Skeletal muscle satellite cell (primary cell): ENCODE measurements at regions not wholly inside any gene's neighbourhood (a gene's known extent, or its start where the extent isn't known, plus 50 kb on each side); places are given as distances from the start of the nearest gene placed in this dataset.
"Not testable (repeated sequence)": the region's sequence is repeated elsewhere in the genome, so short reads cannot be mapped to it uniquely, and the experiment has no call there.

ENCODE experiments used
- H3K27me3 ChIP-seq: 2 replicates; pipeline ENCODE4 v1.7.0; 2013; ENCODE audit warnings: low read length; ENCODE audit not compliant: control insufficient read depth, insufficient read depth
- H3K36me3 ChIP-seq: 2 replicates; pipeline ENCODE4 v1.7.0; 2013; ENCODE audit warnings: mild to moderate bottlenecking, control low read depth, low read length; ENCODE audit not compliant: insufficient read depth
- H3K4me1 ChIP-seq: 2 replicates; pipeline ENCODE4 v1.7.0; 2013; ENCODE audit warnings: low read length; ENCODE audit not compliant: control insufficient read depth, insufficient read depth
- H3K4me2 ChIP-seq: 2 replicates; pipeline ENCODE4 v1.7.0; 2013; ENCODE audit warnings: mild to moderate bottlenecking, low read length
- H3K4me3 ChIP-seq: 2 replicates; pipeline ENCODE4 v1.7.0; 2013; ENCODE audit warnings: low read length
- H3K9ac ChIP-seq: 2 replicates; pipeline ENCODE4 v1.7.0; 2013; ENCODE audit warnings: mild to moderate bottlenecking, low read depth, low read length, moderate library complexity
- H3K9me3 ChIP-seq: replicated peaks from 2 replicates; pipeline ENCODE4 v1.7.0; 2013; ENCODE audit warnings: mild to moderate bottlenecking, control low read depth, low read length

DNA sequence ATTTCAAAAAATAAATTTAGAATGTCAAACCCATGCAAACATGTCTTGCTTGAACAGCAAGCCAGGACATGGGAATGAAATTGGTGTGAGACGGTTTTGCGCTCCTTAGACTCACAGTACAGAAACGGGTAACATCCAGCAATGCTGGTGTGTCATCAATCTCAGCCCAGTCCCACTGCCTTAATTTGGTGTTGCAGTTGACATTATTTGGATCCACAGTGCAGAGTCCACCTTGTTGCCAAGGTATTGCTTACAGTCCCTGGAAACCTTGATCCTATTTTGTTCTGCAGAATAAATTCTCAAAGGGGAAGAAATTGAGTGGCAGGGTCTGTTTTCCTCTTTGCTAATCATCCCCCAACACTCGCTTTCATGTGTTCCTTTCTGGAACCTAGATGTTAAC is 311.6 kb upstream of the MON1B start:
- Histone ChIP-seq H3K9ac (no peak overlapping the region), H3K9me3 (no peaks in the 10 kb centered on the region), H3K4me2 (no peak overlapping the region), H3K4me3 (no peak overlapping the region), H3K27me3 (no peaks in the 10 kb centered on the region), H3K4me1 (no peaks in the 10 kb centered on the region), H3K36me3 (no peaks in the 10 kb centered on the region)

DNA sequence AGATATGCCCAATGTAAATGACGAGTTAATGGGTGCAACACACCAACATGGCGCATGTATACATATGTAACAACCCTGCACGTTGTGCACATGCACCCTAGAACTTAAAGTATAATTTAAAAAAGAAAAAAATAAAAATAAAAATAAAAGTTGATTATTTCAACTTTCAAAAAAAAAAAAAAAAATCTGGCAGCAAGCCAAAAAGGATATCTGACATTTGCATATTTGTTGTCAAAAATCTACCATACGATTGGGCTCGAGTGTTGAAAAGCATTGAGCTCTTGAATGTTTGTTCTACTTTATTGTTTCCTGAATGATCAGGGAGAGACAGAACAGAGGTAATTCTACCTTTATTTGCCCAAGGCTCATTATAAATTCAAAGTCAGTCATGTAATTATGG is 310.5 kb upstream of the MON1B start:
- not testable (repeated sequence) for H3K27me3 ChIP-seq, H3K4me3 ChIP-seq, H3K4me2 ChIP-seq, H3K4me1 ChIP-seq, H3K36me3 ChIP-seq, H3K9ac ChIP-seq, H3K9me3 ChIP-seq

DNA sequence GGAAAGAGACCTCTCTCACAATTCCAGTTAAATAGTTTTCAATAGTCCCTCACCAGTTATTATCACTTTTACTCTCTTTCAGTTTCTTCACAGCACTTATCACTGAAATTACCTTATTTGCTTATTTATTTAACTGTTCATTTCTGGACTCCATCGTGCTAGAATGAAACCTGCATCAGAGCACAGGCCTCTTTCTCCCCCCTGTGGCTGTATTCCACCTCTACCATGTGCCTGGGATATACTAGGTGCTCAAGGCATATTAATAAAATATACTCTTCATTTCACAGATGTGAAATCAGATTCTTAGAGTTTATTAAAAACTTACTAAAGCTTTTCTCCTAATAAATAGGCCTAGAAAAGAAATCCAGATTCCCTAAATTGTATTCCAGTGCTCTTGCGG is 308.9 kb upstream of the MON1B start:
- no peak overlapping the region for H3K4me3 ChIP-seq
- H3K9me3 ChIP-seq = no peaks in the 10 kb centered on the region
- no peak overlapping the region for H3K9ac ChIP-seq
- H3K4me2 ChIP-seq = no peak overlapping the region
- H3K36me3 ChIP-seq = no peaks in the 10 kb centered on the region
- H3K4me1 ChIP-seq = no peaks in the 10 kb centered on the region
- H3K27me3 ChIP-seq = no peaks in the 10 kb centered on the region

- no peaks in the 10 kb centered on the region for H3K4me1 ChIP-seq
- no peaks in the 10 kb centered on the region for H3K36me3 ChIP-seq
- no peaks in the 10 kb centered on the region for H3K9me3 ChIP-seq
- no peak overlapping the region for H3K9ac ChIP-seq
- H3K4me3 ChIP-seq = no peak overlapping the region
- H3K4me2 ChIP-seq = no peak overlapping the region
- no peaks in the 10 kb centered on the region for H3K27me3 ChIP-seq
Observed at GRCh38 chr16:76883076-76883475, 307.9 kb upstream of the MON1B start.

DNA sequence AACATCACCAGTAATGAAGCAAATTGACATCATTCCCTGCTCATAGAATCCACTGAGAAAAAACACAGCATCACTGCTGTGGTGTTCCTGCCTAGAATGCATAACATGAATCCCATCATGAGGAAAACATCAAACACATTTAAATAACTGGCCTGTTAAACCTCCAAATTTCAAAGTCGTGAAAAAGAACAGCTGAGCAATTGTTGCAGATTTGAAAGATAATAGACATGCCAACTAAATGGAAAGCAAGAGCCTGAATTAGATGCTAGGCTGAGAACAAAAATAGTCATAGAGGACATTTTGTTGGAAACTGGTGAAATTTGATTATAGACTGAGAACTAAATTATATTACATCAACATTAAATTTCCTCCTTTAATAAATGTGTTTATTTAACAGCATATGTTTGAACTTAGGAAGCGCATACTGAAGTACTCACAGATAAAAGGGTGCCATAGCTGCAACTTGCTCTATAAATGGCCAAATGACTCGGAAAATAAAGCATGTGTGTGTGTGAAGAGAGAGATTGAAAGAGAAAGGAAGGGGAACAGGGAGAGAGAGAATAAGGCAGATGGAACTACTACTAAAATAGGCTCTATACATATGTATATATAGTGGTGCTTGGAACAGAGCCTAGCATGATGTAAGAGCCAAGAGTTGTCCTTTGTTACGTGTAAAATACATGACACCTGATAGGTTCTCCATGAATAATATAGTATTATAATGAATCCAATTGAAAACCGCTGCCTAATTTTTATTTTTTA is 305.0 kb upstream of the MON1B start:
- no peaks in the 10 kb centered on the region for H3K36me3 ChIP-seq
- no peaks in the 10 kb centered on the region for H3K9me3 ChIP-seq
- no peaks in the 10 kb centered on the region for H3K4me1 ChIP-seq
- no peaks in the 10 kb centered on the region for H3K27me3 ChIP-seq
- no peak overlapping the region for H3K4me2 ChIP-seq
- no peak overlapping the region for H3K4me3 ChIP-seq
- no peak overlapping the region for H3K9ac ChIP-seq

- Histone ChIP-seq H3K4me1 (no peaks in the 10 kb centered on the region), H3K4me3 (no peak overlapping the region), H3K27me3 (no peaks in the 10 kb centered on the region), H3K9ac (no peak overlapping the region), H3K4me2 (no peak overlapping the region), H3K36me3 (no peaks in the 10 kb centered on the region), H3K9me3 (no peaks in the 10 kb centered on the region)
Observed at GRCh38 chr16:76897816-76898215, 293.2 kb upstream of the MON1B start.

- Histone ChIP-seq H3K4me3 (no peak overlapping the region), H3K4me2 (no peak overlapping the region), H3K36me3 (no peaks in the 10 kb centered on the region), H3K9ac (no peak overlapping the region), H3K9me3 (no peaks in the 10 kb centered on the region), H3K4me1 (no peaks in the 10 kb centered on the region), H3K27me3 (no peaks in the 10 kb centered on the region)
Observed at GRCh38 chr16:76899767-76900166, 291.2 kb upstream of the MON1B start.

DNA sequence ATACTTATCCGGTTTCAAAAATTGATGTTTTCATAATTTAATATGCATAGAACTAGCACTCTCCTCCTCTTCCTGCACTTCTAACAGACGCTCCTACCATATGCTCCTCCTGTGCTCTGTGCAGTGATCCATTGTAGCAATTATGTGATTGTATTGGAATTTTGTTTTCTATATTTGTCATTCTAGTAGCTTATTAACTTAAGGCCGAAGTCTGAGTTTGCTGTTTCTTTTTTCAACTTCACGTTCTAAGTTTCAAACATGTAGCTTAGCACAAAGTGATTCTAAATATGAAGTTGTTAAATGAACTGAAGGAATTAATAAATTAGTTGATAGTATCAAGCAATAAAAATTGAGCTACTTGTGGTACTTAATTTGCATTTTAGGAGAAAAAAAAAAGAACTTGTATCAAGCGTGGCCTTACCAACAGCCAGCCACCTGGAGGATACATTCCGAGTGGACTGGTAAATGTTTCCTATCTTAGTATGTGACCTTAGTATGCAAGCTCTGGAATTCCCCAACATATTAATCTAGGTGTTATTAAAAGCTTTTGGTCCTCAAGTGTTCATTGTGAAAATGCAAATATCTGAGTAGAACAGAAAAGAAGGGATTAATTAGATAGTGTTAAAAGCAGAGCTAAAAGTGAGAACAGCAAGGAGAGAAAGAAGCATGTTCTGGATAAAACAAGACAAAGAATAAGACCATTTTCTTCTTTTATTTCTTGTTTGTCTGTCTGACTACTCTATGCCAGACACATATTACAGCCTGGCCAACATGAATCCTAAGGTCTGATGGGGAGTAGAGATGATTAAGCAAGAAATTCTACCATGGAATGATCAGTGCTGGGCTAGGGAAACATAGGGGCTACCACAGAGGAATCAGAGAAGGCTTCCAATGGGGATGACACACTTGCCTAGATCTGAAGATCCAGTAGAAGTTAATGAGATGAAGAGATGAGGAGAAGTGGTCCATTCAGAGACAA is 290.4 kb upstream of the MON1B start:
- H3K4me2 ChIP-seq = no peak overlapping the region
- no peaks in the 10 kb centered on the region for H3K36me3 ChIP-seq
- H3K4me1 ChIP-seq = no peaks in the 10 kb centered on the region
- no peaks in the 10 kb centered on the region for H3K27me3 ChIP-seq
- H3K9me3 ChIP-seq = no peaks in the 10 kb centered on the region
- no peak overlapping the region for H3K9ac ChIP-seq
- H3K4me3 ChIP-seq = no peak overlapping the region

GRCh38 chr16:76906552-76906951 is 284.4 kb upstream of the MON1B start:
- no peak overlapping the region for H3K4me3 ChIP-seq

DNA sequence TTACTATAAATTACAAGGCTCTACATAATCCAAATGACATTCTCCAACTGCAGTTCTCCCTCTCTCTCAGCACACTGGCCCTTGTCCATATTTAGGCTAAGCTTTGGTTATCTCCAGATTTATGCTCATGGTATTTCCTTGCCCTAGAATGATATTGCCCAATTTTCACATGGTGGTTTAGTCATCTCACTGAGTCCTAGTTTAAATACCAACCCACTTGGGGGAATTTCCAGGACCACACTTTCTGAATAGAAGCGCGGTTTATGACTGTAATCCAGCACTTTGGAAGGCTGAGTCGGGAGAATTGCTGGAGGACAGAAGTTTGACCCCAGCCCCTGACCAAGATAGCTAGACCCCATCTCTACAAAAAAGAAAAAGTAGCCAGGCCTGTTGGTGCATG is 280.1 kb upstream of the MON1B start:
- no peak overlapping the region for H3K4me3 ChIP-seq
- no peak overlapping the region for H3K9ac ChIP-seq
- H3K27me3 ChIP-seq = no peaks in the 10 kb centered on the region
- no peaks in the 10 kb centered on the region for H3K4me1 ChIP-seq
- no peaks in the 10 kb centered on the region for H3K9me3 ChIP-seq
- H3K4me2 ChIP-seq = no peak overlapping the region
- H3K36me3 ChIP-seq = no peaks in the 10 kb centered on the region

More at GRCh38 chr16:76906552-76906951, 284.4 kb upstream of the MON1B start:
- no peak overlapping the region for H3K4me2 ChIP-seq
- no peaks in the 10 kb centered on the region for H3K9me3 ChIP-seq
- H3K4me1 ChIP-seq = no peaks in the 10 kb centered on the region
- no peaks in the 10 kb centered on the region for H3K36me3 ChIP-seq
- no peak overlapping the region for H3K9ac ChIP-seq
- no peaks in the 10 kb centered on the region for H3K27me3 ChIP-seq

DNA sequence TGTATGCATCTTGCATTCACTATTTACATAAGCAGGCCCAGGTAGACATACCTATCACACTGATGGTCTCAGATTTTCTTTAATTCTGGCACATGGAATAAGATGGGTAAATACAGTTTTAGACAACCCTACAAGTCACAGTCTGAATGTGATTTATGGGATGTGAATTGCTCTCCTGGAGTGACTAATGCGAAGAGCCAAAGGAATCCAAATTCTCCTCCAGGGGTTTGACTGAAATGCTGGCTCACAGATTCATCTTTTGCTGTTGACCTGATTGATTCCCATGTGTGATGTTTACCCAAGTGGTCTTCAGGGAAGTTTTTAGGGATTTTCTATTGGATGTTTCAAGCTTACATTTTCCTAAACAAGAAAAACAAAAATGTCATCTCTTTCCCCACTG is 277.9 kb upstream of the MON1B start:
- Histone ChIP-seq H3K27me3 (no peaks in the 10 kb centered on the region), H3K4me3 (no peak overlapping the region), H3K36me3 (no peaks in the 10 kb centered on the region), H3K4me1 (no peaks in the 10 kb centered on the region), H3K9me3 (no peaks in the 10 kb centered on the region), H3K4me2 (no peak overlapping the region), H3K9ac (no peak overlapping the region)
